ENCODE measurements at regions not wholly inside any gene's neighbourhood (a gene's known extent, or its start where the extent isn't known, plus 50 kb on each side); places are given as distances from the start of the nearest gene placed in this dataset.

- H3K36me3 ChIP-seq, result no peaks in the 10 kb centered on the region
- 87 to 94% (median 90%) methylated on average over 25 to 30 of the region's 30 CpGs for WGBS, 5 donors
- H3K27ac ChIP-seq, result no peak overlapping the region
- H3K4me3 ChIP-seq, result no peak overlapping the region
- no peaks in the 10 kb centered on the region for H3K9me3 ChIP-seq
- H3K27me3 ChIP-seq (replicated peaks in 1 of 7), result peaks cover 0 to 10% (median 0%) of the 10 kb centered on the region in 7 donors
- DNase-seq, result no peak
- TF ChIP-seq POLR2AphosphoS5 (IDR thresholded peaks at IDR 0.05) (no peak), POLR2A (IDR thresholded peaks at IDR 0.05) (no peak)
- TF ChIP-seq, protein P1, sequence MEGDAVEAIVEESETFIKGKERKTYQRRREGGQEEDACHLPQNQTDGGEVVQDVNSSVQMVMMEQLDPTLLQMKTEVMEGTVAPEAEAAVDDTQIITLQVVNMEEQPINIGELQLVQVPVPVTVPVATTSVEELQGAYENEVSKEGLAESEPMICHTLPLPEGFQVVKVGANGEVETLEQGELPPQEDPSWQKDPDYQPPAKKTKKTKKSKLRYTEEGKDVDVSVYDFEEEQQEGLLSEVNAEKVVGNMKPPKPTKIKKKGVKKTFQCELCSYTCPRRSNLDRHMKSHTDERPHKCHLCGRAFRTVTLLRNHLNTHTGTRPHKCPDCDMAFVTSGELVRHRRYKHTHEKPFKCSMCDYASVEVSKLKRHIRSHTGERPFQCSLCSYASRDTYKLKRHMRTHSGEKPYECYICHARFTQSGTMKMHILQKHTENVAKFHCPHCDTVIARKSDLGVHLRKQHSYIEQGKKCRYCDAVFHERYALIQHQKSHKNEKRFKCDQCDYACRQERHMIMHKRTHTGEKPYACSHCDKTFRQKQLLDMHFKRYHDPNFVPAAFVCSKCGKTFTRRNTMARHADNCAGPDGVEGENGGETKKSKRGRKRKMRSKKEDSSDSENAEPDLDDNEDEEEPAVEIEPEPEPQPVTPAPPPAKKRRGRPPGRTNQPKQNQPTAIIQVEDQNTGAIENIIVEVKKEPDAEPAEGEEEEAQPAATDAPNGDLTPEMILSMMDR (IDR thresholded peaks at IDR 0.05 in 8 of 11, conservative IDR thresholded peaks at IDR 0.05 in 3 of 11), result no peak
- no peaks in the 10 kb centered on the region for H3K4me1 ChIP-seq
- intact Hi-C loops (cut with DNase I; ENCODE audit: low total_unique reads), result no loop called here
These were observed 51.2 kb downstream of the FOXL3 start for GRCh38 chr7:340979-341694.

DNA sequence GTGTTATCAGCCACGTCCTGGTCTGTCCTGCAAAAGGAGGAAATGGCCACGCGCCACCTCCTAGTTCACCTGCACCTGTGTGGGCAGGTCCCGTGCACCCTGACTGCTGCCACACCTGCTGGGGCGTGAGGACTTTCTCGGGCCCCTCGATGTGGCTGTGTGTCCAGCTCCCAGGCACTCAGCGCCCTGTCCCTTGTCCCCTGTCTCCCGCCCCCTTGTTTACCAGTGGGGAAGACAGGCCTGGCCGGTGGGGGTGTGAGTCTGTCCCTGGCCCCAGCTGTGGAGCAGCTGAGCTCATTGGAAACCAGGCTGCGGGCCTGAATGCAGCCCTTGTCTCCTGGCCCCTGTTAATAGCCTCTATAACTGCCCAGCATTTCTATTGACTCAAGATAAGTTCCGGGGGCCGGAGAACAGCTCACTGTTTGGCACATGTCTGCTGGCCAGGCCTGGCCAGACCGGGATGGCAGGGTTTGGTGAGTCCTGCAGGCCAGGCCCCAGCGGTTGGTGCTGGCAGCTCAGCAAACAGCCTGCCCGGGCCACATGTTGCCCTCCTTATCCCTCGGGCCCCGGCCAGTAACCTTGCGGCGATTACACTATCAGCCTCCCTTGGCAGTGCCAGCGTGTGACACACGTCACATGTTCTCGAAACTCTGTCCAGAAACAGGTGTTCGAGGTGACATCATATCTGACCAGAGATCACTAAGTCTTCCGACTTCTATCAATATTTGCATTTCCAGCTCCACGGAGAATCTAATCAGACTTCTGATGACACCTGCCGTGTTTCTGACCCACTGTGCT lies 52.1 kb downstream of the FOXL3 start:
- Histone ChIP-seq H3K27ac (no peak overlapping the region), H3K4me1 (no peaks in the 10 kb centered on the region), H3K27me3 (replicated peaks in 1 of 7) (peaks cover 0 to 10% (median 0%) of the 10 kb centered on the region in 7 donors), H3K4me3 (no peak overlapping the region), H3K36me3 (no peaks in the 10 kb centered on the region), H3K9me3 (no peaks in the 10 kb centered on the region)
- no peak for DNase-seq
- TF ChIP-seq POLR2AphosphoS5 (IDR thresholded peaks at IDR 0.05) (no peak), POLR2A (IDR thresholded peaks at IDR 0.05) (no peak)
- TF ChIP-seq, protein P1 (IDR thresholded peaks at IDR 0.05 in 8 of 11, conservative IDR thresholded peaks at IDR 0.05 in 3 of 11), result no peak
- 85 to 91% (median 88%) methylated on average over 24 to 27 of the region's 27 CpGs for WGBS, 5 donors
- intact Hi-C loops (cut with DNase I; ENCODE audit: low total_unique reads), result no loop called here

DNA sequence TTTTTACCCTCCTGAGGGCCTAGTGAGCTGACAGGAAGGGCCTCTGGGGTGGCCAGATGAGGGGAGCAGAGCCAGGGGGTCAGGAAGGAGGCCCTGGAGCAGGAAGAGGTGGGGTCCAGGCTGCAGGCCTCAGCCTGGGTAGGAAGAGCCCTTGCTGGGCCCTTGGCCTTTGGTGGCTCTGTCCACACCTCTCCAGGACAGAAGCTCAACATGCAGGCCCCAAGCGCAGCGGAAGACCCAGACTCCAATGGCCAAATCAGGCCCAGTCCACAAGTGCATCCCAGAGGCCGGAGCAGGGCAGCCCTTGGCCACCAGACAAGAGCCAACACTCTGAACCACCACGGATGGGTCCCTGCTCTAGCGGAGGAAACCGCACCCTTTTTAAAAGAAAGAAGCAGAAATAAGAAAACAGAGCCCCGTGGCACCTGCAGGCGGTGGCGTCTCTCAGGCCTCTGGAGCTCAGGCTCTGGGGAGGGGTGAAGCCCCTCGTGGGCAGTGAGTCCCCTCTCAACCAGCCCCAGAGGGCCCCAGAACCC lies 52.8 kb downstream of the FOXL3 start:
- 78 to 90% (median 86%) methylated on average over 10 of the region's 10 CpGs for WGBS, 5 donors
- TF ChIP-seq POLR2A (IDR thresholded peaks at IDR 0.05), result no peak
- no peak for TF ChIP-seq POLR2AphosphoS5 (IDR thresholded peaks at IDR 0.05)
- TF ChIP-seq, protein P1 (IDR thresholded peaks at IDR 0.05 in 8 of 11, conservative IDR thresholded peaks at IDR 0.05 in 3 of 11), result no peak
- peaks cover 0 to 10% (median 0%) of the 10 kb centered on the region in 7 donors for H3K27me3 ChIP-seq (replicated peaks in 1 of 7)
- DNase-seq, result no peak
- H3K4me3 ChIP-seq, result no peak overlapping the region
- intact Hi-C loops (cut with DNase I; ENCODE audit: low total_unique reads), result no loop called here
- peaks cover 0 to 3% (median 0%) of the 10 kb centered on the region in 8 donors for H3K9me3 ChIP-seq
- H3K36me3 ChIP-seq, result no peaks in the 10 kb centered on the region
- no peak overlapping the region for H3K27ac ChIP-seq
- no peaks in the 10 kb centered on the region for H3K4me1 ChIP-seq
